Ovary (tissue), 7 donors: ENCODE measurements at regions not wholly inside any gene's neighbourhood (a gene's known extent, or its start where the extent isn't known, plus 50 kb on each side); places are given as distances from the start of the nearest gene placed in this dataset.
"Not testable (repeated sequence)": the region's sequence is repeated elsewhere in the genome, so short reads cannot be mapped to it uniquely, and the experiment has no call there.

ENCODE experiments used
- DNase-seq, 5 donors: peaks; one replicate each; pipeline ENCODE4 v3.0.0-alpha.2; 2019 to 2020
- H3K27ac ChIP-seq, 2 donors: fragments of 200-600 bp; one replicate each; pipeline versions ENCODE4 v1.5.1 to v1.8.0; 2019 to 2022
- H3K27me3 ChIP-seq: fragments of 200-600 bp; one replicate; pipeline ENCODE4 v1.8.0; 2022
- H3K36me3 ChIP-seq: fragments of 200-600 bp; sonication (generic); one replicate; pipeline ENCODE4 v1.5.1; 2019
- H3K4me1 ChIP-seq: one replicate; pipeline ENCODE4 v1.8.1; 2013; ENCODE audit warnings: mild to moderate bottlenecking, moderate library complexity; ENCODE audit not compliant: insufficient read depth
- H3K4me3 ChIP-seq: fragments of 200-600 bp; sonication (generic); one replicate; pipeline ENCODE4 v1.5.1; 2017
- H3K9me3 ChIP-seq, 2 donors: fragments of 200-600 bp in 1 of 2; sonication (generic) in 1 of 2; one replicate each; pipeline versions ENCODE4 v1.5.1 to v1.8.1; 2013 to 2019; ENCODE audit warnings: mild to moderate bottlenecking in 1 of 2, moderate library complexity in 1 of 2
- CTCF ChIP-seq, 3 donors: fragments of 450-650 bp in 2 of 3; fragments of 200-600 bp in 1 of 3; IDR thresholded peaks; one replicate each; pipeline versions ENCODE4 v1.5.1 to v1.8.0; 2016 to 2022; ENCODE audit warnings: antibody characterized with exemption in 3 of 3, mild to moderate bottlenecking in 1 of 3
- EP300 ChIP-seq: sonication (generic); formaldehyde crosslinking; IDR thresholded peaks from one replicate; pipeline ENCODE4 v1.6.1; 2017; ENCODE audit warnings: antibody characterized with exemption
- POLR2A ChIP-seq: fragments of 450-650 bp; IDR thresholded peaks from one replicate; pipeline ENCODE4 v1.6.1; 2017; ENCODE audit warnings: antibody characterized with exemption, mild to moderate bottlenecking, moderate library complexity
- WGBS, 3 donors: extraction: QIAGEN DNeasy Blood & Tissue Kit in 1 of 3; methylation state at CpG; one replicate each; pipeline versions ENCODE4 v1.1.5 to v1.1.7; 2013 to 2017; 5-methylcytosine and 5-hydroxymethylcytosine counted together
- intact Hi-C, 4 donors: fragments of 100-400 bp; cut with DNase I; formaldehyde crosslinking; loops; one replicate each; pipeline versions ENCODE4 v1.11.0 to v1.15.1; 2022 to 2023
- donor health status: DM: no; HTN: no; CAD: no; lungs with moderate emphysema.
- donor health status: DM: no; HTN: no; CAD: no.
- donor health status: Bipolar disorder and iron deficiency.
- donor health status: DM: no; HTN: no; CAD: no.
- donor health status: DM: yes; HTN: yes; CAD: no.

GRCh38 chr3:163708428-163708827 lies 1369.9 kb downstream of the SI start:
- WGBS, 3 donors: 69 to 98% (median 88%) methylated on average over 1 of the region's 1 CpG
- H3K27ac ChIP-seq: no peak overlapping the region
- H3K36me3 ChIP-seq: no peaks in the 10 kb centered on the region
- intact Hi-C loops: no loop called here
- no peaks in the 10 kb centered on the region for H3K4me1 ChIP-seq
- H3K27me3 ChIP-seq: no peaks in the 10 kb centered on the region
- DNase-seq: no peak
- no peak overlapping the region for H3K4me3 ChIP-seq
- TF ChIP-seq CTCF (IDR thresholded peaks at IDR 0.05) (no peak), EP300 (no peak), POLR2A (no peak)
- H3K9me3 ChIP-seq: no peaks in the 10 kb centered on the region

GRCh38 chr3:163707659-163708058 lies 1370.6 kb downstream of the SI start:
- Histone ChIP-seq H3K4me3 (no peak overlapping the region), H3K27ac (no peak overlapping the region), H3K4me1 (no peaks in the 10 kb centered on the region), H3K9me3 (no peaks in the 10 kb centered on the region), H3K36me3 (no peaks in the 10 kb centered on the region), H3K27me3 (no peaks in the 10 kb centered on the region)
- intact Hi-C loops: no loop called here
- no peak for TF ChIP-seq CTCF (IDR thresholded peaks at IDR 0.05)
- no peak for TF ChIP-seq EP300
- TF ChIP-seq POLR2A: no peak
- no peak for DNase-seq

GRCh38 chr3:163698221-163698620 lies 1380.1 kb downstream of the SI start:
- H3K4me3 ChIP-seq, H3K27me3 ChIP-seq, H3K4me1 ChIP-seq, H3K9me3 ChIP-seq, H3K27ac ChIP-seq, H3K36me3 ChIP-seq, intact Hi-C loops, DNase-seq: not testable (repeated sequence)
- WGBS, 3 donors: 71 to 77% (median 74%) methylated on average over 5 of the region's 5 CpGs

DNA sequence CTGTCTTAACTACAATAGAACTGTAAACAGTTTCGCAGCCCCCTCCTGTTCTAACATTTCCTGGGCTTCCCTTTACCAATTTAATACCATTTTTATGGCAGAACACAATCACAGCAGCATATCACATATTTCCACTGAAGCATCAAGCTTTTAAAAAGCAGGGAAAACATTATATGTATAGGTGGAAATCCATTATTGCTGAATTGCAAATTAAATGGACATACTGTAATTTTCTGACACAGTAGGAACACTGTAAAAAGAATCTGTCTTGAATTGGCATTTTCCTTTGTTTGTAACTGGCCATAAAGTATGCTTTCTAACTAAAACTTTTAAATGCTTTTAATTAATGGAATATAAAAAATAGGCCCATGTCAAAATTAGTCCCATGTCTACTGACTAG lies 1385.8 kb downstream of the SI start:
- no peak for TF ChIP-seq CTCF (IDR thresholded peaks at IDR 0.05)
- TF ChIP-seq POLR2A: no peak
- TF ChIP-seq EP300: no peak
- Histone ChIP-seq H3K4me3 (no peak overlapping the region), H3K36me3 (no peaks in the 10 kb centered on the region), H3K4me1 (no peaks in the 10 kb centered on the region), H3K27me3 (no peaks in the 10 kb centered on the region), H3K9me3 (no peaks in the 10 kb centered on the region), H3K27ac (no peak overlapping the region)
- DNase-seq: no peak
- 96 to 100% (median 97%) methylated on average over 1 of the region's 1 CpG for WGBS, 3 donors
- intact Hi-C loops: no loop called here

GRCh38 chr3:163684651-163685050 lies 1393.6 kb downstream of the SI start:
- no peaks in the 10 kb centered on the region for H3K4me1 ChIP-seq
- DNase-seq: no peak
- no peak for TF ChIP-seq POLR2A
- TF ChIP-seq CTCF (IDR thresholded peaks at IDR 0.05): no peak
- no peak for TF ChIP-seq EP300
- intact Hi-C loops: no loop called here
- H3K27me3 ChIP-seq: no peaks in the 10 kb centered on the region
- WGBS, 3 donors: 11 to 35% (median 17%) methylated on average over 2 of the region's 2 CpGs
- H3K4me3 ChIP-seq: no peak overlapping the region
- H3K9me3 ChIP-seq: no peaks in the 10 kb centered on the region
- no peaks in the 10 kb centered on the region for H3K36me3 ChIP-seq
- H3K27ac ChIP-seq: no peak overlapping the region
